Ishikawa (cell line): ENCODE measurements at regions not wholly inside any gene's neighbourhood (a gene's known extent, or its start where the extent isn't known, plus 50 kb on each side); places are given as distances from the start of the nearest gene placed in this dataset.

Experiments used
- EP300 ChIP-seq: IDR thresholded peaks from 2 replicates; pipeline ENCODE4 v1.6.1; 2012; ENCODE audit warnings: borderline replicate concordance
- TAF1 ChIP-seq: IDR thresholded peaks from 2 replicates; pipeline ENCODE4 v1.6.1; 2012; ENCODE audit warnings: low read depth, mild to moderate bottlenecking

DNA sequence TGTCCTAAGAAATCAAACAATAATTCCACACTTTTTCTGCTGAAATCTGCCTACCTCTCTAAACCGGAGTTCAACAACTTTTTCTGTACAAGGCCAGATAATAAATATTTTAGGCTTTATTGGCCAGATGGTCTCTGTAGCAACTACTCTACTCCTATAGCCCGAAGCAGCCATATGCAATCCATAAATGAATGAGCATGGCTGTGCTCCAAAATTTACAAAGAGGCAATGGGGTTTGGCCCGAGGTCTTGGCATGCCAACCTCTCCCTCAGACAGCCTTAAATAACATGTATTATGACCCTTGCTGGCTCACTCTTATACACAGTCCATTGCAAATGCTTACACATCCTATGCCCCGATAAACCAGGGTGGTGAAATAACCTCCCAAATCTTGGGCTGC is 98.6 kb upstream of the GPM6A start:
- no peak for TF ChIP-seq EP300
- TF ChIP-seq TAF1: no peak
